ENCODE measurements at regions not wholly inside any gene's neighbourhood (a gene's known extent, or its start where the extent isn't known, plus 50 kb on each side); places are given as distances from the start of the nearest gene placed in this dataset.
"Not testable (repeated sequence)": the region's sequence is repeated elsewhere in the genome, so short reads cannot be mapped to it uniquely, and the experiment has no call there.

DNA sequence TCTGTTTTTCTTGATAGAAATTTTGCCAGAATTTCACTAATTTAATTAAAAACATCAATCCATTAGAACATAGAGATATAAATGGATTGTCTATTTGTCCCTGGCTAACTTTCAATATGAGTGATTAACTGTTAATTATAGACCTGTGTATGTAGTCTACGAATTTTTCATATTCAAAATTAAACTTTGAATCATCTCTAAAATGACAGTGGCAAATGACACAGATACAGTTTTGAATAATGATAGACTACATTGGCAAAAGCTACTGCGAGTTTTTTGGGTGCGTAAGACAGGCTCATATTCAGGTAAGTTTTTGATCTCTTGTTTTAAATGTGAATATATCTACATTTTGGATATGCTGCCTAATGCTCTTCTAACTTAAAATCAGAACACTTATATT is 86.0 kb upstream of the TBC1D5 start:
- no peak for DNase-seq

DNA sequence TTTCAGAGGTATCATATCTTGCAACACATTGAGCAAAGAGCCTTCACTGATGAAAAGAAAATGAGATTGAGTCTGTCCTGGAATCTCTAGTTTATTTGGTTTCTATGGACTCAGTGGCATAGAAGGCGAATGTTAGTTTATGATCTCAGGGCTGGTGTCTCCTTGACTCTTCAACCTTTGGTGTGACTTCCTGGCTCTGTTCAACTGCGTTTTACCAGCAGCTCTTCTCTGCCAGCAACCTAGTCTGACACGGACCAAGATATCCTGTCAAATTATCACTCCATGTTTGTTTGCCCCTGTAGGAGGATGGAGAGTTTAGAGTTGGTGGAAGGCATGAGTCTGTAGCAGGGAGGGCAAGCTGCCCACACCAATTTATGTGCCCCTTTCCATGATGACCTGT is 82.9 kb upstream of the TBC1D5 start:
- DNase-seq: no peak

DNA sequence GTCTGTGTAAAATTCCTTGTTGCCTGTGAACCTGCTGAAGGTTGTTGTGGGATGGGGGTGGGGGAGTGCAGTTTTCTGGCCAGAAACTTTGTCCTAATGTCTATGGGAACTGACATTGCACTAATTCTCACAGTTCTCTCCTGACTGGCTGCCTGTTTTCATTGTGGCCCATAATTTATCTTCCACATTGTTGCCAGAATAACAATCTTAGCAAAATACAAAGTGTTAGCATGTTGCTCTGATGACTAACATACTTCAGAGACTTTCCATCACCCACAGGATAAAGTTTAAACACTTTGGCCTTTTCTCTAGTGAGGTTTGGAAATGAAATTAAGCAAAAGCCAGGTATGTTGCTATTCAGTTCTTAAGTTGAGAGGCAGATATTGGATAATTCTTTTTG is 81.4 kb upstream of the TBC1D5 start:
- no peak for DNase-seq

DNA sequence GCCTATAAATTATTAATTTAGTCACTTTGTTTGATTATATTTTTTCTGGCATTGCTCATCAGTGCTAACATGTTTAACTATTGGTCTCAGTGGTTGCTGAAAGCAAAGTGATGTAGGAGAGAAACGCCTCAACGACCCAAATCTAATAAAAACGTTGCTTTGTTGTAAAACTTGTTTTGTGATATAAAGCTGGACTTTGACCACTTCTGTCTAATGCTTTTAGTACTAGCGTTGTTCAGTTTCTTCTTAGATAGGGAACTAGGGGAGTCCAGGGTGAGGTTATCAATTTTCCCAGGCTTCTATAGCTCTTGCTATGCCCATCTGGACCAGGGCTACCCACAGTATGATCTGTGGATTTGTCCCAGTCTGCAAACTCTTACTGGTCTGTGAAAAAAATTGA is 80.6 kb upstream of the TBC1D5 start:
- no peak for DNase-seq

DNA sequence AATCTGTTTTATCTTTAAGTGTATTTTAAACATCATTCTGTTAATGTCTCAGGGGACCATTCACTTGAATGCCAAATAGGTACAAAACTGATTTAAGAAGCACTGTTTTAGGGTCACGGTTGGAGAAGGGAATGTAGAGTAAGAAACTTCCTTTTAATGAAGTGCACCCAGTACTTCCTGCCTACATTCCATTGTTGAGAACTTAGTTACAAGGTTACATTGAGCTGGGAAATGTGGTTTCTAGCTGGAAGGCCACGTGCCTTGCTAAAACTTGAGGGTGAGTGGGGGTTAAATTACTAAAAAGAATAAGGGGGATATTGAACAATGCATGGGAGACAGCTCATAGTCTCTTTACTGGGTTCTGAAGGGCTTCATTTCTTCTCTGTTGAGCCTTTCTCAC is 78.3 kb upstream of the TBC1D5 start:
- DNase-seq: no peak

DNA sequence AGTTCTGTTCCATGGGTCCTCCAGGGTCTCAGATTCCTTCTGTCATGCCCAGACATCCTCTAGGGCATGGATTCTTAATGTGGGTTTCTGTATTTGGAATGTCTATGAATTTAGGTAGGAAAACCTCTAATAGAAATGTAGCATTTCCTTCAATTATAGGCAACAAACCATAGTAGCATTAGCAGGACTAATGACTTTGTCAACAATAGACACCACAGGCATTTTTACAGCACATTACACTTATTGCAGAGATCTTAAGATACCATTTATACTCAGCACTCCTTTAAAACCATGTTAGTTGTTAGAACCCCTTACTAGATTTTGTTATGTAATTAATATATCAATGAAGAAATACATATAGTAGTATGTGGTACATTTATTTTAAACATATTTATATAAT is 77.8 kb upstream of the TBC1D5 start:
- DNase-seq: no peak

DNA sequence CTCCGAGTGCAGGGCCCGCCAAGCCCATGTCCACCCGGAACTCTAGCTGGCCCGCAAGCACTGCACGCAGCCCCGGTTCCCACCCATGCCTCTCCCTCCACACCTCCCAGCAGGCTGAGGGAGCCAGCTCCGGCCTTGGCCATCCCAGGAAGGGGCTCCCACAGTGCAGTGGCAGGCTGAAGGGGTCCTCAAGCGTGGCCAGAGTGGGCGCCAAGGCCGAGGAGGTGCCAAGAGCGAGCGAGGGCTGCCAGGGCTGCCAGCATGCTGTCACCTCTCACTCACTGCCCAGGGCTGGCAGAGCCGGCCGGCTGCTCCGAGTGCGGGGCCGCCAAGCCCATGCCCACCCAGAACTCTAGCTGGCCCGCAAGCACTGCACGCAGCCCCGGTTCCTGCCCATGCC is 75.5 kb upstream of the TBC1D5 start:
- DNase-seq: not testable (repeated sequence)

DNA sequence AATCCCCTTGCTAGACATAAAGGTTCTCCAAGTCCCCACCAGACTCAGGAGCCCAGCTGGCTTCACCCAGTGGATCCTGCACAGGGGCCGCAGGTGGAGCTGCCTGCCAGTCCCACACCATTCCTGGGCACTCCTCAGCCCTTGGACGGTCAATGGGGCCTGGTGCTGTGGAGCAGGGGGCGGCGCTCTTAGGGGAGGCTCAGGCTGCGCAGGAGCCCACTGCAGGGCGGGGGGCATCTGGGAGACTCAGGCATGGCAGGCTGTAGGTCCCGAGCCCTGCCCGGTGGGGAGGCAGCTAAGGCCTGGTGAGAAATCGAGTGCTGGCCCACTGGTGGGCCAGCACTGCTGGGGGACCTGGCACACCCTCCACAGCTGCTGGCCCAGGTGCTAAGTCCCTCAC is 75.1 kb upstream of the TBC1D5 start:
- DNase-seq: no peak

DNA sequence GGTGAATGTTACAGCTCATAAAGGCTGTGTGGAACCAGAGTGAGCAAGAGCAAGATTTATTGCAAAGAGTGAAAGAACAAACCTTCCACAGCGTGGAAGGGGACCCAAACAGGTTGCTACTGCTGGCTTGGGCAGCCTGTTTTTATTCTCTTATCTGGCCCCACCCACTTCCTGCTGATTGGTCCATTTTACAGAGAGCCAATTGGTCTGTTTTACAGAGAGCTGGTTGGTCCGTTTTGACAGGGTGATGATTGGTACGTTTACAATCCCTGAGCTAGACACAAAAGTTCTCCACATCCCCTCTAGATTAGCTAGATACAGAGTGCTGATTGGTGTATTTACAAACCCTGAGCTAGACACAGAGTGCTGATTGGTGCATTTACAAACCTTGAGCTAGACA is 74.4 kb upstream of the TBC1D5 start:
- not testable (repeated sequence) for DNase-seq

DNA sequence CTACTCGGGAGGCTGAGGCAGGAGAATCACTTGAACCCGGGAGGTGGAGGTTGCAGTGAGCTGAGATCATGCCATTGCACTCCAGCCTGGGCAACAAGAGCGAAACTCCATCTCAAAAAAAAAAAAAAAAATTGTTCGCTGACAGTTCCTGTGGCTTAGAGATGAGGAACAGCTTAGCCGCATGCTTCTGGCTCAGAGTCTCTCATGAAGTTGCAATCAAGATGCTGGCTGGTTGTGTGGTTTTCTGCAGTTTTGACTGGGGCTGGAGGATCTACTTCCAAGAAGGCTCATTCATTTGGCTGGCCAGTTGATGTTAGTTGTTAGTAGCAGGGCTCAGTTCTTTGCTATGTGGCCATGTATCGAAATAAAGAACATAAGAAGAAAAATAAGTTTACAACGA is 69.9 kb upstream of the TBC1D5 start:
- DNase-seq: not testable (repeated sequence)

DNA sequence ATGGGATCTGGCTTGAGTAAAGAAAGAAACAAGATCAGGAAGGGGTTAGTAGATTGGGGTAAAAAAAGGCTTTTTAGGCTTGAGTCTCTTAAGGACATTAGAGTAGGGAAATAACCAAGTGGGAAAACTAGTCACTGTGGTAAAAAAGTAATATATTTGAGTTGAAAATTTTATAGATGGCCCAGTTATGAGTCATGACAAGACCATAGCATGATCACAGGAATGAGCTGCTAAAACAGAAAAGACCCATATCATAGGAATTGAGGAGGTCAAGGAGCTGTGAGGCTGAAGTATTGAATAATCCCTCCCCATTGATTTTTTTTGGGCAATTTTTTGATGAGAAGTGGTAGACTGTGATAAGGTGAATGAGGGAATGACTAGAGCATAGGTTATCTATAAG is 69.2 kb upstream of the TBC1D5 start:
- DNase-seq: no peak

DNA sequence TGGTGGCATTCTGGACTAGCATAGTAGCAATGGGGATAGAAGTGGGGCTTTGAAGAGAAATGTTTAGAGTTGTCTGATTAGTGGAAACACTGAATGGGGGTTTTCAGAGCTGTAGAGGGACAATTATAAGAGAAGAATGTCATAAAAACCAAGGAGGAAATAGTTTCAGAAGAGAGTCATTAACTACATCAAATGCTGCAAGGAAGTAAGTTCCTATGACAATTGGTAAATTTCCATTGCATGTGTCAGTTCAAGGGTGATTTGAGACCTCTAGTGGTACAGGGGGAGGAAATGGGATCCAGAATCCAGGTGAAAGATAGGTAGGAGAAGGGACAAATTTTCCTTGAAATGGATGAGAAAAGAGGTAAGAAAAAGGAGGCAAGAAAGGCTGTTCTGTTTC is 68.3 kb upstream of the TBC1D5 start:
- DNase-seq: no peak

DNA sequence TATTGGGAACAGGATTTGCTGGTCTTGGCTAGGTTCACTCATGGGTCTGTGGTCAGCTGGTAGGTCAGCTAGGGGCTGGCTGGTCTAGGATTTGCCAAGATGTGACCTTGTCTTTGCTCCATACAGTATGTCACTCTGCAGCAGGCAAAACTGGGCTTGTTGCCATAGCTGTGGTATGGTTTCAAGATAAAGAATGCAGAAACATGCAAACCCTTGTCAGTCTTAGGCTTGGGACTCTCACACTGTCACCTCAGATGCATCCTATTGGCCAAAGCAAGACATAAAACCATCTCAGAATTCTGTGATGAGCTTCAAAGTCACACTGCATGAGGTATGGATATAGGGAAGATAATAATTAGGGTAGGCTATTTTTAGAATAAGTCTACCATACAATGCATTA is 66.6 kb upstream of the TBC1D5 start:
- DNase-seq: no peak

DNA sequence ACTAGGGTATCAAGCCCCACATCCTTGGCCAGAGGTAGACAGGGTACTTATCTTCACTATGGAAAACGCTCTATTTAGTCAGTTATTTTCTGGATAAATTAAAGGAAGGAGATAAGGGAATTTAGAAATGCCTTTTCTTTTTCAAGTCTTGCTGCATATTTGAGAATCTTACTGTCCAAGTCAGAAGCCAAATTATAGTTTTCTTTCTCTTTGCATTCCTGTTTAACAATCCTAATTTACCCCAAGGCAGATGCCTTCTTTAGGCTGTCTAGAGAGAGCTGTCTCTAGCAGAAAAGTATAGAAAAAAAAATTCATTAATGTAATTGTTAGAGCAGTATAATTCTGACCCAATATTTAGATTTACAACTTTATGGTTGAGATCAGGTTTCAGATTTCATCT is 64.4 kb upstream of the TBC1D5 start:
- DNase-seq: no peak

DNA sequence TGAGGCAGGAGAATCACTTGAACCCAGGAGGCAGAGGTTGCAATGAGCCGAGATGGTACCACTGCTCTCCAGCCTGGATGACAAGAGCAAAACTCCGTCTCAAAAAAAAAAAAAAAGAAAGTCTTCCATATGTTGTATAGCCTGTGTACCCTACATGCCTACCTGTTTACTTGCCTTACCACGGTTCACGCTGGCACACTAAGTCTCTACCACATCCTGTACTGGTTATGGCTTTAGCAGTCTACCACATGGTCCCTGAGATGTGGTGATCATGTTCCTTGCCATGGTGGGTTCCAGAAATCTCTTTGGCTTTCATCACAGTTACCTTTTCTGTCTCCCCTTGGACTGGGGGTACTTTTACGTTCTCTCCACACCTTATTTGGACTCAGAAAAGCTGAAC is 63.8 kb upstream of the TBC1D5 start:
- no peak for DNase-seq

DNA sequence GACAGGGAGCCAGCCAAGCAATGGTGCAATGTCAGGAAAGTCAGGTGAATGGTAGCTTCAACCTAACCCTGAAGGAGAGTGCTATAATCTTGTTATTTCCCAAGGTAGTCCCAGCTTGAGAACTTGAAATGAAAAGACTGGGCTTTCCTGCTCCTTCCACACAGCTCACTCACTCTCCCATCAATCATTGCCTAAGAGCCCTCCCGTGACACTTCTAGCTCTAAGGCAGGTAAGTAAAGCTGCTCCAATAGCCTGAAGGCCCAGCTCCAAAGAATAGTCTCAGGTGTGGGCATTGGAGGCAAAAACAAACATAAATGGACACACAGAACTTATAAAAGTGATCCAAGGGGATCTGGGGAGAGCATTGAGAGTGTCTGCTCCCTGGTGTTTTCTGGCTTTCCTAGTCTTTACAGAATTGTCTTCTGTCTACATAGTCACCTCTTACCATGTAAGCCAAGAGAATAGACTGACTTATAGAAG is 63.1 kb upstream of the TBC1D5 start:
- DNase-seq: no peak

DNA sequence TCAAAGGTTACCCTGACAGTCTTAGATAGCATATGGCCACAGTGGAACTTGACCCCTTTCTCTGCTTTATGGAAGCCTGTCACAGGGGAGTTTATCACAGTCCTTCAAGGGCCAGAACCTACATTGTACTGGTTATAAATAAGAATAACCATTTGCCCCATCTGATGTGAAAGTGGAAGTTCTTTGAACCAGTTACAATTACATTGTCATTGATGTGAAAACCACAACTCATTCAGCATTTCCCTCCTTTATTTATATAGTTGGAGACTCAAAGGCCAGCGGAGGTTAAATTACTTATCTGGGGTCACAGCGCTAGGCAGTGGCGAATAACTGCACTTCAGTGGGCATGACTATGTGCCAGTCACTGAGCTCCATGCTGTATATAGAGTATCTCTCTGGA is 60.5 kb upstream of the TBC1D5 start:
- DNase-seq: no peak

DNA sequence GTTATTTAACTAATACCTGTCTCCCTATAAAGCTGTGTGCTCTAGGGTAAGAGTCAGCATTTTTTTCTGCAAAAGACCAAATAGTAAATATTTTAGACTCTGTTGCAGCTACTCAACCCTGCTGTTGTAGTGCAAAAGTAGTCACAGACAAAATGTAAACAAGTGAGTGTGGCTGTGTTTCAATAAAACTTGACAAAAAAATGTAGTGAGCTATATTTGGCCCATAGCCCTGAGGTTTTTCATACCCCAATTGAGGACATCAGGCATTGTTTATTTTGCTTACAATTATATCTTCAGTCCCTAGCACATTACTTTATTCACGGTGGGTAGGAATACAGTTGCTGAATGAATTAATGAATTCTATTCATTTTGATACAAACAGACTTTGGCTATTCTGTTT is 58.7 kb upstream of the TBC1D5 start:
- DNase-seq: no peak

DNA sequence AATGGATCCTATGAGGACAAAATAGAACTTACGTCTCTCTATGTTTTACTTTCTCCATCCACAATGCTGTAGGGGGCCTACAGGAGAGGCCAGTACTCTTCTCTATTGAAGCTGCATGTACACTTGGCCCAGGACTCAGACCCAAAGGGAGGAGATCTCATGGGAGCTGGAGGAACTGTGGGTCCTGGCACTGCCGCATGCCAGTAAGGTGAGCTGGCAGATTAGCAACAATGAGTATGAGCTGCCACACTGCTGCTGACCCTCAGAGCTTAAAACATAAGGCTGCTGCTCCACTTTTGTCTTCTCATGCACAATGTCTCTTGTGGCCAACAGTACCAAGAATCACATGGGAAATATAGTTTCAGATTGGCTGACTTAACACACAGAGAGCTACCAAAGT is 57.8 kb upstream of the TBC1D5 start:
- no peak for DNase-seq

DNA sequence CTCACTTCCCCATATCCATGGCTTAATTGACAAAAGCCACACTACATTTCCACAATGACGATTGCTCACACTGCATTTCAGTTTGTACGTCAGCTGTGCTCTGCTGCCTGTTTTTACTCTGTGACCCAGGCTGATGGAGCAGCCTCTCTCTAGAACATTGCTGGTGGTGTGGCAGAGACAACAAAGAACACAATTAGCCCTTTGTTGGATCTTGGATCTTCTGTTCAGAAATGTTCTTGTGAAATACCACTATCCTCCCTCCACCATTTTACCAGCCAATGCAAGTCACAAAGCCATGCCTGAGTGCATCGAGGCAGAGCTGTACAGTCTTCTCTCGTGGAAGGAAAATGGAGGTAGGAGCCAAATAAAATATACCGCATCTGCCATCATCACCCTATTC is 56.9 kb upstream of the TBC1D5 start:
- DNase-seq: no peak

DNA sequence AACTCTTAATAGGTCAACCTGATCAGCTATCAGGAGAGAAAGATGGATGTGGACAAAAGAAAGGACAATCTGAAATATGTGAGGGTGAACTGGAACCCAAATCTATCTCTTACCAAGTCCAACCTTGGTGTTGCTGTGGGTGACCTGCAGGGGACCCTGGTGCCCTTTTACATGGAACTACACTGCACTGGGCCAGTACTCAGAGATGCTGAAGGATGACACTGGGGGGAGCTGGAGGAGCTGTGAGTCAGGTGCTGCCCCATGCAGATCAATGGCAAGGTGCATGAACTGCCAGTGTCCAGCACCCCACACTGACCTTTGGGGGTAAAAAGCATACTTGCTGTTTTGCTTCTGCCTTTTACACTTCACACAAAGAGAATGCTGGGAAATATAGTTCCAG is 55.6 kb upstream of the TBC1D5 start:
- DNase-seq: no peak

DNA sequence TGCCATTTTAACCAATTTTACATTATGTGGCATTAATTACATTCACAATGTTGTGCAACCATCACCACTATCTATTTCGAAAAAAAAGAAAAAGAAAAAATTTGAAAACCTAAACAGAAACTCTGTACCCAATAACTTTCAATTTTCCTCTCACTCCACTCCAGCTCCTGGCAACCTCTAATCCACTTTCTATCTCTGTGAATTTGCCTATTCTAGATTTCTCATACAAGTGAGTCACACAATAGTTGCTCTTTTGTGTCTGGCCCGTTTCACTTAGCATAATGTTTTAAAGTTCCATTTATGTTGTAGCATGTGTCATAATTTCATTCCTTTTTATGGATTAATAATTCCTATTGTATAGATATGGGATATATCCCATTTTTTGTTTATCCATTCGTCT is 53.3 kb upstream of the TBC1D5 start:
- DNase-seq: no peak

DNA sequence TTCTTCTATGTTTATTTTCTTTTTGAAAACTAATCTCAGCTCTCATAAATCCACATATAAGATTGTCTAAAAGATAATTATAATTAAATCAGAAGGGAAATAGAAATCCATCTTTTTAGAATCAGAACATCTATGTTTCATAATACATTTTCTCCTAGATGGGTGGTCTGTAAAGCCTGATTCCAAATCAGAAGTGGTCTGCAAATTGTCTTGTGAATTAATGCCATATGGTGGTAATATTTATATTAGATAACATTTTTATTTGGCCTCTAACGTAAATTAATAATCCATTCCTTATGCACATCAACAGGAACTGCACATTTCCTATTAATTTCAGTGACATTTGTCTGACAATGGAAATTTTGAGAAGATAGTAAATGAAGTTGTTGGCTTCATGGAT is 52.8 kb upstream of the TBC1D5 start:
- DNase-seq: no peak

DNA sequence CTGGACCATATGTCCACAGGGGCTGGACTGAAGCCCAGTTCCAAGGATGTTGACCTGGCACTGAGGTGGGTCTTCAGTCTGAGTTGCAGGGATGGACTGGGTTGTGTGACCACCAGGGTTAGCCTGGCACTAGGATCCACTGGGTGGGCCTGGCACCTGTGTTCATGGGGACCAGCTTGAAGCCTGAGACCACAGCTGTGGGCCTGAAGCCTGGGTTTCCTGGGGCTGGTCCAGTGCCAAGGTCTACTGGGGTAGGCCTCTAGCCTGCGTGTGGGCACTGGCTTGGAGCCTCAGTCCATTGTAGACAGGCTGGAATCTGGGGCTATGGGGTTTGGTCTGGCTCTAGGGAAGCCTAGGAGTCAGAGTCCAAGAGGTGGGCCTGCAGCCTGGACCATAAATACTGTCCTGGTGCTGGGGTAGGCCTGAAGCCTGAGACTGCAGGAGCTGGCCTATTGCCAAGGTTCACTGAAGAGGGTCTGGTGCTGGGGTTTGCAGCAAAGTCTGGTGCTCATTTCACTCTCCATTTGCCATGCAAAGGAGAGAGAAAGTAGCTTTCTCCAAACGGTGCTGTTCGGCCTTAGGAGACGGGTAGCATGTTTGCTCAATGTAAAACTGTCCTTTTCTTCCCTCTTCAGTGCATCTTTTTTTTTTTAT is 51.2 kb upstream of the TBC1D5 start:
- DNase-seq: no peak

Data from hindlimb muscle (tissue), 1 donor.